ENCODE measurements at regions not wholly inside any gene's neighbourhood (a gene's known extent, or its start where the extent isn't known, plus 50 kb on each side); places are given as distances from the start of the nearest gene placed in this dataset.

DNA sequence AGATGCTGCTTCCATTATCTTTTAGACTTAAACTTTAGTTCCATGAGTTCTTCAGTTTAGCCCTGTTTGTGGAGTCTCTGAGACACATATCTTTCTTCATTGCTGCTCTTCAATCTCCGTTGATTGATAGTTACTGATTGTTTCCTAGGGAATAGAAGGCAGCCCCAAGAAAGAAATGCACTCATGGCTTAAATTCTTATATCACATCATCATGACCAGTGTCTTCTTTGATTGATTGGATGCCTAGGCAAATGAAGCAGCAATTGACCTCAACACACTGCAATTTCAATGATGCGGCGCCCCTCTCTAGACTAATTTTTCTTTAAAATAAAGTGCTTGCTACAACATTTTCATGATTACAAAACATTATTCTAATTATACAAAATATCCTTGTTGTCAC is 576.5 kb upstream of the VSTM2A start:
- no peak for DNase-seq (ENCODE audit: low spot score)

DNA sequence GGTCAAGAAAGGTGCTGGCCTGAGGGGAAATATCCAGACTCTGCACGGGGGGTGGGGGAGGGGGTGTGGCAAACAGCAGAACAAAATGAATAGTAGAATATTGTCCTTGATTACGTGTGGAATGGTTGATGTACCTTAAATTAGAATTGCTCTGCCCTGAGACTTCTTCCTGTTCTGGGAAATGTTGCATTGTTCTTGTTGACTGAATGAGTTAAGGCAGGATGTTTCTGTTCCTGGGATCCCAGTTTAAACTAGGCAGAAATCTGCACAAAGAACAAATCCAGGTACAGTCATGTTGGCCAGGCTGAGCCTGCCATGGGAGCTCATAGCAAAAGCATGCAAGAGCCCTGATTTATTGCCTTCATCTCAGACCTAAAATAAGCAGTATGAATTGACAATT is 558.7 kb upstream of the VSTM2A start:
- no peak for DNase-seq (ENCODE audit: low spot score)

DNA sequence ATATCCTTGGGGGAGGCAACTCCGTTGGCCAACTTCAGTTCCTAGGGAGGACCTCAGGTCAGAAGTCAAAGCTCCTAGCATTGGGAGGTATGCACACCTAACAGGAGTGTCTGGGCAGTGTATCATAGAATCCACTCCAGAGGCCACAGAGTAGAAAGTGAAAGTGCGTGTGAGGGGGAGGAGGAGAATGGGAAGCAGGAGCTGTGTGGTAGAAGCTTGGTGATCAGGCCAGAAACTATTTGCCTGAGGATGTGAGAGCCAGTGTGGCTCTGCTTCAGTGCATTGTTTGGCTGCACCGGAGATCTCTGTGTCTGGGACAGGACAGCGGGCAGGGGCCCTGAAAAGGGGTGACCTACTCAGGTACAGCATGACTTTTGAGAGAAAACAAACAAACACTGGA is 557.4 kb upstream of the VSTM2A start:
- no peak for DNase-seq (ENCODE audit: low spot score)

DNA sequence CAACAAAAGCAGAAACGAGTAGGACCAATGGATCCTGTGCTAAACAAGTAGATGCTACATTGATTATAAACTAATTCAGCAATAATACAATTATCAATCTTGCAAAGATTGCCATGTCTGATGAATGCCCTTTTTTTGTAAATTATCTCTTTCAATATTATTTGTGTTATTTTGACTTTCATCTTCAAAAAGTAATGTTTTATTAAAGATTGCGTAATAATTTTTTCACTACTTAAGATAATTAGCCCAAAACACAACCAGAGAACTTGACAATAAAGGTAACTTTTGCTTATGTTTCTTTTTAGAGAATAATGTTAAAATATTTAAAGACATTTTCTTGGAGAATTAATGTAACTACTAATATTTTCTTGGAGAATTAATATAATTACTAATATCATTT is 553.8 kb upstream of the VSTM2A start:
- no peak for DNase-seq (ENCODE audit: low spot score)

DNA sequence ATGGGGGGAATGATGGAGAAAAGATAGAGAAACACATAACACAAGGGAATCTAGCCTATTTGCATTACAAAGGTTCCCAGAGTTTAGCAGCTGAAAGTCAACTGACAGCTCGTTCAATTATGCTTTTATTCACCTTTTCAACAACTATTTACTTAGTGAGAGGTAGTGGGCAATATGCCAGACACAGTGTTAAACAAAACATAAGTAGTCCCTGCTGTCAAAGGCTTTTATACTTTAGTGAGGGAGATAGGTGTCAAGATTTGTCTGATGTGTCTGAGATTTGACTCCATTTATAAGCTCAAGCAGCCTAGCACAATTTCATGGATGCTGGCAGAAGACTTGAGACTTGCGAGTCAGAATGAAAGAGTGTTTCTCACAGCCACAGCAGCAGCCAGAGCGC is 549.0 kb upstream of the VSTM2A start:
- no peak for DNase-seq (ENCODE audit: low spot score)

DNA sequence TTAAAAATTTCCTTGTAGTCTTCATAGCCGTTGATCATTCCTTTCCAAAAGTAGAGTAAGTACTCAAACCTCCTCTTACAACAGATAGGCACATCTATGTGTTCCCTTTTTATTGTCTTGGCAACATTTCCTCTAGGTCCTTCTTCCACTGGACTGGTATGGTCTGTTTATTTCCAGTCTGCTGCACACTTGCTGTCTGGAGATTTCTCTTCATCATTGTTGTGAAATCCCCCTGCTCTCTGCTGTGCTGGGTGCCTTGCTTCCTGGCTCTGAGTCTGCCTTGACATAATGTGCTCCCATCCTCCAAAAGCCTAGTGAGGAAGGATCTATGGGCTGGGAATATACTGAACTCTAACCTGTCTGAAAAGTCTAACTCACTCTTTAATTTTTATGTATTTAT is 545.3 kb upstream of the VSTM2A start:
- no peak for DNase-seq (ENCODE audit: low spot score)

DNA sequence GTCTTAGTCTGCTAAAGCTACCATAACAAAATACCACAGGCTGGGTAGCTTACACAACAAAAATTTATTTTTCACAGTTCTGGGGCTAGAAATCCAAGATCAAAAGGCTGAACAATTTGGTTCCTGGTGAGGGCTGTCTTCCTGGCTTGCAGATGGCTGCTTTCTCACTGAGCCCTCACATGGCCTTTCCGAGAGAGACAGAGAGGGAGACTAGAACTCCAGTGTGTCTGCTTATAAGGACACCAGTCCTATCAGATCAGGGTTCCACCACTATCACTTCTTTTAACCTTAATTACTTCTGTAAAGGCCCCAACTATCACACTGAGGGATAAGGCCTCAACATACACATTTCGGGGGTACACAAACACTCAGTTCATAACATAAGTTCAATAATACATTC is 527.4 kb upstream of the VSTM2A start:
- no peak for DNase-seq (ENCODE audit: low spot score)

DNA sequence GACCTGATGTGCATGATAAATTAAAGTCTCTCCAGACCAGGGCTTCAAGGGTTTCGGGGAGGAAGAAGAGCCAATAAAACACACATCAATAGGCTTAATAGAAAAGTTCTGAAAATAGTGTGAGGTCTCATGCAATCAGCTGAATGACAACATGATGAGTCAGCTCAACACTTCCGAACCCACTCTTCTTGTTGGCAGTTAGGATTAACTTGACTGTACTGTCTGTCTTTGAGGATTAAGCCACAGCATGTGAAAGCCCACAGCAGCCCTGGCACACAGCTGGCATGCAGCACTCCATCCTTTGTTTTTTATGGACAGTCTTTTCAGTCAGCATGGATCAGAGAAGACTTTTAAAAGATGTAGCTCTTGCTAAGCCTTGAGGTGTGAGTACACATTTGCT is 526.9 kb upstream of the VSTM2A start:
- no peak for DNase-seq (ENCODE audit: low spot score)

DNA sequence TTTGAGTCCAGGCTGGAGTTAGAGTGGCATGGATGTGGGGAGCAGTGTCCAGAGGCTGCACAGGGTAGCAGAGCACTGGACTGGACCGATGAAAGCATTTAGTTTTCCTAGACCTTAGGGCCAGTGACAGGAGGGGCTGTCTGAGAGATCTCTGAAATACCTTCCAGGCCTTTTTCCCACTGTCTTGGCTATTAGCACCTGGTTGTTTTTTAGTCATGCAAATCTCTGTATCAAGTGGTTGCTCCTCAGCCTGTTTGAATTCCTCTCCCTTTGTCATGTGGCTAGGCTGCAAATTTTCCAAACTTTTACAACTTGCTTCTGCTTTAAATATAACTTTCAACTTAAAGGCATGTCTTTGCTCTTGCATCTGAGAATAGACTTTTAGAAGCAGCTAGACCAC is 504.3 kb upstream of the VSTM2A start:
- DNase-seq (ENCODE audit: low spot score): no peak

DNA sequence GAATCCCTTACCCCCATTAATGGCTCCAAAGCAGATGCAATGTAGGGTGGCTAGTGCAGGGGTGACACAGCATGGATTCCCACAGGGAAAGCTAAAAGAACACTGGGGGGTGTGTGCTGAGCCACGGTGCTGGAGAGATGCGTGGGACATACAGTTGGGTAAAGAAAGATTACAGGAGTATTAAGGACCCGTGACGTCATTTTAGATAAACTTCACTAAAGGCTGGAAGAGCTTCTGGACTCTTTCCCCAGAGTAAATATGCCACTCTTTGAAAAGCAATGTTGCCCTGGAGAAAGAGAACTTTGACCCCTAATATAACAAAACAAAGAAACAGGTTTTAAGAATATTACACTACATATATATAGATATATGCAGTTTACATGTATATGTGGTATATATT is 481.5 kb upstream of the VSTM2A start:
- no peak for DNase-seq (ENCODE audit: low spot score)

DNA sequence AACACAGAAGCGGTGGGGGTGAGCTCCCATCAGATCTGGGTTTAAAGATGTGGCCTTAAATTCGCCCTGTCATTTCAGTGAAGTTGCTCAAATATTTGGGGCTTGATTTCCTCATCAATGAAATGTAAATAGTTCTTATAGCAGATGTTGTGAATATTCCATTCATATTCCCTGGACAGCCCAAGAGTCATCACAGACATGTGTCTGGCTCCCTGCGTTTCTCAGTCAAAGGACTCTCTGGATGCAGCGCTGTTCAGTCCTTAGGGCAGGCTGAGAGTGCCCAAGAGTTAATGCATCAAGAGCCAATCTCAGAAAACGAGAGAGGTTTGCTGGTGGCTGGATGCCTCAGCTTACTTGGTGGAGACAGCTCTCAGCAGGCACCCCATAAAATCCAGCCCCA is 475.5 kb upstream of the VSTM2A start:
- DNase-seq (ENCODE audit: low spot score): no peak

DNA sequence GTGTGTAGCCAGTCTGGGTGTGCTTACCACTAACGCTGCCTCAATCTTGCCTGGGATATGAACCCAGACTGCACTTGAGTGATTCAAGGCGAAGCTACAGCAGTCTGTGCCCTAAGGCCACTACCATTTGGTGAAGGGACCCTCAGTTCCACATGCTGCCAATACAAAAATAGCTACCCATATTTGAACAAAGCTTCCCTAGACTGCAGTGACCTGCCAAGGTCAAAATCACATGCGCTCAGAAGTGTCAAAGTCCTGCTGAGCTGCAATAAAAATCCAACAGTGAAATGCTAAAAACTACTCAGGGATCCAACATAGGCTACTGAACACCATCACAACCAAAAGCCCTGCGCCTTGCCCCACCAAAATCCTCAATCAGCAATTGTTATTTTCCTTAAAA is 472.3 kb upstream of the VSTM2A start:
- DNase-seq (ENCODE audit: low spot score): no peak

DNA sequence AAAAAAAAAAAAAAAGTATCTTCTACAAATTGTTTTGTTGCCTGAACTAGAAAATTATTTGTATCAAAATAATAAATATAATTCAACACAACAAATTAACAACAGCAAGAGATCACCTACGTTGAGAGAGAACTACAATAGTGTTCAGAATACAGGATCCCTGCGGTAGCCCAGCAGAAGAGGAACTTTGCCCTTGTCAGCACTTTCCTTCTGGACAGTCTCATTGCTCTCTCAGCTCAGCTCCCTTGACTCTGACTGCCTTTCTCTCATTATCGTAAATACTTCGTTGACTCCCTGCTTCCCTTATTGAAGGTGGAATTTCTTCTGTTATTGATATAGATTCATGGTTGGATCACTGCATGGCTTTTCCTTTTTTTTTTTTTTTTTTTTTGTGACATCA is 469.5 kb upstream of the VSTM2A start:
- no peak for DNase-seq (ENCODE audit: low spot score)

DNA sequence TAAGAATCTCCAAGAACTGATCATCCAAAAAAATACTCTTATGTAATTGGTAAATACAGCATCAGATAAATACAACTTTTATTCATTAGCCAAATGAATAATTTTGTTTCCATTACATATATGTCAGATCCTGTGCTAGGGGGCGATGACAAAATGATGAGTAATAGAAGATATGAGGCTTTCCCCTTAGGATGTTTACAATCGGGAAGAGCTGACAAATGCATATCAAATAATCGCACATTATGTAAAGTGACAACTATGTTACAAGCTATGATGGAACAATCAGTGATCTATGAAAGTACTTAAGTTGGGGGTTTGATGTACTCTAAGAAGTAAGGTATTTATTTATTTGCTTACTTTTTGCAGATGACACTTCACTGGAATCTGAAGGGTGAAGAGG is 465.6 kb upstream of the VSTM2A start:
- DNase-seq (ENCODE audit: low spot score): no peak

DNA sequence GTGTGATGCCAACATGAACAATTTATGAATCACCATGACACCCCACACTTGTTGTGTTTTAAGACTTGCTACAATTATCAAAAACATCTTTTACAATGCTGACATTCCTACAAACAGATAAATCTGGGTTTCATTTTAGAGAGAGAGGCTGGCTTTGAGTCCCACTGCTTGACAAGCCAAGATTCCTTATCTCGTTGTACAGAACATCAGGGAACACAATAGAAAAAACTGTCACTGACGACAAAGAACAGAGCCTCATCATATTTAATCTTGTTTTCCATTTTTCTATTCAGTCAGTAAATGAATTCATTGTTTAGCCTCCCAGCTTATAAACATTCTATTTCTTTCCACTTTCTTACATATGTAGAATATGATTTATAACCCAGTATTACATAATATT is 461.6 kb upstream of the VSTM2A start:
- DNase-seq (ENCODE audit: low spot score): no peak

DNA sequence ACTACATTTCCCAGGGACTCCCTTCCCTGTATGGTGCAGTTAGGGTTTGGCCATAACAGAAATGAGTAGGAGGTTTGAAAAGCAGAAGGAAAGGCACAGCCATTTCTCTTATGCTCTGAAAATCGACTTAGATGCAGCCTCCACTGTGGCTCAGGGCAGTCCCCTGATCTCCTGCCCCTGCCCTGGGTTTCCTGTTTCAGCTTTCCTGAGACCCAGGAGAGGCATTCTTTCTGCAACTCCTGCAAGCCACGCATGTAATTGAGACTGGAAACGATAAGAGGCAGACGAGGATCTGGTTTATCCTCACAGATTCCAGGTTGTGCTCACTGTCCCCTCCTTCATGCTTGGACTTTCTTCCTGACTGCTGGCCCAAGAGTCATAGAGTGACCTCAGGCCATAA is 461.2 kb upstream of the VSTM2A start:
- DNase-seq (ENCODE audit: low spot score): no peak

DNA sequence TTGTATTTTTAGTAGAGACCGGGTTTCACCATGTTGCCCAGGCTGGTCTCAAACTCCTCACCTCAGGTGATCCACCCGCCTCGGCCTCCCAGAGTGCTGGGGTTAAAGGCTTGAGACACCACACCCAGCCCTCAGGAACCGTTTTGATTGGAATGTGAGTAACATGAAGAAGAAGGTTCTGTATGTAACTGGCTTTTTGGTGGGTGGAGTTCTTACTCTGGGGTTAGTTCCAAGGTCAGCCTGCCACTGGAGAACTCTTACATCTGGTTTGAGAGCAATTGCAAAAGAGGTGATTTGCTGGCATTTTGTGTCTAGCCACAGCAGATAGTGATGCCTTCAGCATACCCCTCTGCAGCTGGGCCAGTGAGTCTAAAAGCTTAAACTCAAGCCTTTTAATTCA is 457.8 kb upstream of the VSTM2A start:
- no peak for DNase-seq (ENCODE audit: low spot score)

DNA sequence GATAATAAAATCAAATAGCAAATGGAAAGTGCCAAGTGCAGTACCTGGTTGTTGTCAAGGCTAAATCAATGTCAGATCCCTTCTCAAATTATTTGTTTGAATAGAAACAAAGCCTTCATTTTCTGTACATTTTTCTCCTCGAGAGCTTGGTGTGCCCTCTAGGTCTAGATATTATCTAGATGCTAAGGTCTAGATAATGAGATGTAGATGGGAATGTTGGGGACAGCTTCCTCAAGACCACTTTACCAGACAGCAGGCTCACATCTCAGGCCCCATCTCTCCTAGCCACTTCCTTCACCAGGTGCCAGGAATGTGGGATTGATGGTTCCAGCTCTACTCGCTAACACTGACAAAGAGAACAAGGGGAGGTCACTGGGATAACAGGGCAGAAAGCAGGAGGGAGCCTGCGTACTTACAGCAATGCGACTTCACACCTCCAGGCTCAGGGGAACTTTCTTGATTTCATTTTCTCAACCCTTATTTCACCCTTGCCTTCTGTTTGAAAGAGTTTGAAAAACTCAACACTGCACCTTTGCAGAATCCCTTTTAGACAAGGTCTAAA is 451.4 kb upstream of the VSTM2A start:
- DNase-seq (ENCODE audit: low spot score): no peak

DNA sequence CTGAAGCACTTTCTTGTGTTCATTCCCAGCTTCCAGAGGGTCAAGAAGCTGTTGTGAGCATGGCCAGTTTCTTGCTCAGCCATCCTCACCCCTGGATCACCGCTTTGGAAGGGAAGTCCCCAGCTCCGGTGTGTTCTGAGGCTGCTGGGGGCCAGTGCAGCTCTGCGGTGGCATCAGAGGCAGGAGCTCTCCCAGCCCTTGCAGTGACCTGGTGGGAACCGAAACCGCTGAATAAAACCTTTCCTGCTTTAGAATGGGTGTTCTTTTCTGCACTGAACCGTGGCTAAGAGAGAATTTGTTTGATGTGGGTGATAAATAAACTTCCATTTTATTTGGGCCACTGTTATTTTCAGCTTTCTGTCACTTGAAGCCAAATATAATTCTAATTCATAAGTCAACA is 450.9 kb upstream of the VSTM2A start:
- DNase-seq (ENCODE audit: low spot score): no peak

DNA sequence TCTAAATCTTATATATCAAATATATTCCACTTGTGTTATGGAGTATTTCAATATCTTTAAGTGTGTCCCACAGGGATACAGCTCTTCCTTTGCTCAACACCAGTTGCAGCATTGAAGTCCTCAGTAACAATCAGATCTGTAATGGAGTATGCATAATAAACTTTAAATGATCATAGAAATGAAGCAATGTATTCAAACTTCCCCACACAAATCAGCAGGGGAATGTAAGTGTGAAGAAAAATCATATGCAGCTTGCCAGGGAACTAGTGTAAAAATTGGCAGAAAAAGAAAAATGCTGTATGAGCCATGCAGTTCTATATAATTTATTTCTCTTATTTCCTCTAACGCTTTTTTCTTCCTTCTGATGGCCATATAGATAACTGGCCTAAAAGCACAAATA is 444.3 kb upstream of the VSTM2A start:
- DNase-seq (ENCODE audit: low spot score): no peak

DNA sequence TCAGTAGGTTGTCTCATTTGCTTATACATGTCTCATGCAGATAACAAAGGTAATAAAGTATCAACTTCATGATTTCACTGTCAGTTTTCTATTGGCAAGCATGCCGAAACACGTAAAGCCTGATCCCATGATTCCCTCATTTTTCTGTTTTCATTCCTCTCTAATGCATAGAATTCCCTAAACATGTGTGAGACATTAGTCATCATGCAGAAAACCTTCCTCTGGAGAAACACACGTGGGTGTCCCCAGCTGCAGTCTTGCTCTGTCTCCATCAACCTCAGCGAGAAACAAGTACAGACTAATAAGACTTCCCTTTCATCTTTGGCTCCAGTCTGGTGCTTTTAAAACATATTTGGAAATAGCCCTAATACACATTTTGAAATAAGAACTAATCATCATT is 432.7 kb upstream of the VSTM2A start:
- no peak for DNase-seq (ENCODE audit: low spot score)

DNA sequence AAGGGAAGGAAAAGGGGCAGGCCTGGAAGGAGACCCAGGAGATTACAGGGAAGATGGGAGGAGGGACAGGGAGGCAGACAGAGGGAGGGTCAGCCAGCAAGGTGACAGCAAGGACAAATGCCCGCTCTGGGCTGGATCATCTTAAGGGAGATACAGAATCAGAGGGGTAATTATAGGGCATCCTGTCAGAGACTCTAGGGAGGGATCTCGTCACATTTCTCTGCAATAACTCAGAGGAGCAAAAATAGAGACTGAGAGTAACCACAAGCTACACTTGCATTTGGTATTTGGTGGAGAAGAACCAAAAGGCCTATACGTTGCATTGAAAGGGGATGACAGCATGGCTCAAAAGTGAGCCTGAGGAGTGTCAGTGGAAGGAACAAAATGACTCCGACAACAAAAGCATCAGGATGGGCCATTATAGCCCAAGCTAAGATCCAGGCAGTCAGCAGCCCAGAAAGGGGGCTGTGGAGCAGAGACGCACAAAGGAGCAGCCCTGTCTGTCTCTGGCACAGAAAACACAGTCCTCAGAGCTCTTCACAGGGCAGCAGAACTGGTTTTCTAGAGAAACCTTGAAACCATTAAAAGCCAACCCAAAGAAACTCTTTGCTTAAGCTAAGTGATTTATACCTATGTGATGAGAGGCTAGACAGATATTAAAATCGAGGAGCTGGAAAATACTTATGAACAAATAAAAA is 430.2 kb upstream of the VSTM2A start:
- no peak for DNase-seq (ENCODE audit: low spot score)

DNA sequence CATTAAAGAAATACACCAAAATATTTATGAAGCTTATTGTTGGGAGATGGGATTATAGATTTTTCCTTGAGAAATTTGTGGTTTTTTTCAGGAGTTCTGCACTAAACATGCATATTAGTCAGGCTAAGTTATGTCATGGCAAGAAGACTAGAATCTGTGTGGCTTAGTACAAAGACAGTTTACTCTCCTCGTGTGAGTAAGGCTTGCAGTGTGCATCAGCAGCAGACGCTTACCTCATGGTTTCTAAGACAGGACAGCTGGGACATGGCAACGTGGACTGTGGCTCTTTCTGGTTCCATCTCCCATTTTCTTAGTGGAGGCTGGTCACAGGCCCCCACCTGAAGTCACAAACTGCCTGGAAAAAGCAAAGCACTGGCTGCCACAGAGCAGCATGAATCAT is 429.6 kb upstream of the VSTM2A start:
- no peak for DNase-seq (ENCODE audit: low spot score)

DNA sequence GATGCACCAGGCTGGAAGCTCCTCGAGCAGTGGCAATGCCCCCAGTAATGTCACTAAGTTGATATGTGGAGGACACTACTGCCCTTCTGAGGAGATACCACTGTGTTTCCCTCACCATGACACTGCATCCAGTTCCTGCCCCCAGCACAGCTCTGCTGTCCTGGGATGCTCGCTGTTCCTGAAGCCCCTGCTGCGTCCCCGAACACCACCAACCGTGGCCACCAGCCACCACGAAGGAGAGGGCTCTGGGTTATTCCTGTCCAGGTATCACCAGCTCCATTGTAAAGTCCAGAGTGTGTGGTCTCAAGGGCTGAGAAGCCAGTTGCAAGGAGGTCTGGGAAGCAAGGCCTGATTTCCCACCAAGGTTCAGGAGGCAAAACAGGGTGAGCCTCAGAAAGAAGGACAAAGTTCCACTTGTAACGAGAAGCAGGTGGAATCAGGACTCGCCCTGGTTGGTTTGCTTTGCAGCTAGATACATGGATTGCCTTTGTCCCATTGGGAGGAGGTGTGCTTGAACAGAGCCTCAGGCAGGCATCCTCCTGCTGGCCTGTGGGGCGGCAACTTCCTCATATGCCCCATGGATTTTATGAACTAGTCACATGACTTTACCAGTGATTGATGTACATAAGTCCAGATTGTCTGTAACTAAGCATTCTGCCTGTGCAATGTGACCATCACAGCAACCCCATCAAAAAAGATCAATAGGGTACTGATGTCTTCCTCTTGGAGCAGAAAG is 427.0 kb upstream of the VSTM2A start:
- DNase-seq (ENCODE audit: low spot score): no peak

Measured in Ammon's horn (tissue), 1 donor.